K562 (cell line): ENCODE measurements at regions not wholly inside any gene's neighbourhood (a gene's known extent, or its start where the extent isn't known, plus 50 kb on each side); places are given as distances from the start of the nearest gene placed in this dataset.

Source experiments
- CTCF ChIP-seq, 3 experiments: IDR thresholded peaks in 2 of 3; conservative IDR thresholded peaks in 1 of 3; 2 replicates each; pipeline ENCODE4 v1.5.1; 2011 to 2012; ENCODE audit warnings: low read length in 3 of 3, mild to moderate bottlenecking in 3 of 3, control low read depth in 2 of 3, improper control_type of control experiment in 1 of 3, inconsistent platforms in 1 of 3, low read depth in 1 of 3, mixed read lengths in 1 of 3, moderate library complexity in 1 of 3; ENCODE audit not compliant: insufficient read depth in 2 of 3
- FOXM1 ChIP-seq, 2 experiments: fragments of 450-650 bp in 1 of 2; sonication (generic) in 1 of 2; formaldehyde crosslinking in 1 of 2; IDR thresholded peaks; 2 replicates each; pipeline versions ENCODE4 v1.6.1 to v1.9.0; 2017 to 2022; ENCODE audit warnings: low read depth in 2 of 2, mild to moderate bottlenecking in 2 of 2, missing genetic modification reagents in 1 of 2, moderate library complexity in 1 of 2
- NELFE ChIP-seq: IDR thresholded peaks from 2 replicates; pipeline ENCODE4 v1.6.1; 2011; ENCODE audit warnings: mild to moderate bottlenecking; ENCODE audit not compliant: insufficient read depth, insufficient read length
- PCBP2 ChIP-seq: fragments of 200-400 bp; formaldehyde crosslinking; IDR thresholded peaks from 2 replicates; pipeline ENCODE4 v1.6.1; 2018; ENCODE audit warnings: low read length, low read depth, mild to moderate bottlenecking, moderate library complexity; ENCODE audit not compliant: poor library complexity, severe bottlenecking
- PTRF ChIP-seq: fragments of 450-650 bp; IDR thresholded peaks from 2 replicates; pipeline ENCODE4 v1.6.1; 2016; ENCODE audit warnings: mild to moderate bottlenecking, missing genetic modification characterization, missing compliant biosample characterization
- SMAD3 ChIP-seq: fragments of 450-650 bp; formaldehyde crosslinking; conservative IDR thresholded peaks from 2 replicates; pipeline ENCODE4 v1.4.0; 2020; ENCODE audit warnings: mild to moderate bottlenecking
- TGIF2 ChIP-seq: sonication (generic); formaldehyde crosslinking; IDR thresholded peaks from 2 replicates; pipeline ENCODE4 v1.8.1; 2022; ENCODE audit warnings: mild to moderate bottlenecking, missing genetic modification reagents, moderate library complexity
- ZBTB8A ChIP-seq: fragments of 450-650 bp; IDR thresholded peaks from 2 replicates; pipeline ENCODE4 v1.6.1; 2018; ENCODE audit warnings: mild to moderate bottlenecking, moderate library complexity; ENCODE audit not compliant: partially characterized antibody
- ZNF318 ChIP-seq, 2 experiments: fragments of 450-650 bp; IDR thresholded peaks; 2 replicates each; pipeline ENCODE4 v1.6.1; 2016; ENCODE audit warnings: mild to moderate bottlenecking in 2 of 2, borderline replicate concordance in 1 of 2, low read depth in 1 of 2, moderate library complexity in 1 of 2
- ZNF584 ChIP-seq: fragments of 200-800 bp; sonication (Bioruptor generic); IDR thresholded peaks from 2 replicates; pipeline ENCODE4 v1.6.1; 2016; ENCODE audit warnings: low read depth, mild to moderate bottlenecking, missing genetic modification characterization, missing compliant biosample characterization

DNA sequence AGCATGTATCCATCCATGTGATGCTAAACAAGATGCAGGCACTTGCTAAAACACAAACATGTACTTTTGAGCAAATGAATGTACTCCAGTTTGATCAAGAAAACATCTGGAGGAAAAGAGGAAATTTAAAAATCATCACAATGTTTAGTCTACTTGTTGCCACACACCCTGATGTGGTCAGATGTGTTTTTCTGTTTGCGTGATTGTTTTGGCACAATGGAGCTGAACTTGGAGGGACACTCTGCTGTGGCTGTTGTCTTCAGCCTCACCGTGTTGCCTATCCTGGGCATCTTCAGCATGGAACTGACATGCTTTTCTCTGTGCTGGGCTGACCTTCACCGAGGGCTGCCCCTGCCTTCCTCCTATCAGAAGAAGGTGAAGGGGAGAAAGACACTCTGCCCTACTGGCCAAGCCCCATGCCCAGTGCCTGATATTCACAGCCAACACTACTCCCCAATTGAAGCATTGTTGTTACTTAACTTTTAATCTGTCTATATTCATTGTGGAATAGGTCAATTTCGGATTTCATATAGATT is 268.3 kb upstream of the IGFBP3 start (continued):
- TF ChIP-seq PTRF (tag) (no peak), TGIF2 (CRISPR knock-in tag) (no peak), CTCF (IDR thresholded peaks at IDR 0.05 in 2 of 3, conservative IDR thresholded peaks at IDR 0.05 in 1 of 3; ENCODE audit: insufficient read depth in 2 of 3, low read depth in 1 of 3, low read length in 3 of 3) (no peak), PCBP2 (no peak), ZNF318 (IDR thresholded peaks at IDR 0.05; ENCODE audit: borderline replicate concordance in 1 of 2, low read depth in 1 of 2) (no peak), ZNF584 (CRISPR knock-in tag) (no peak), NELFE (no peak), ZBTB8A (no peak), FOXM1 (IDR thresholded peaks at IDR 0.05; ENCODE audit: low read depth) (no peak), FOXM1 (CRISPR knock-in tag; IDR thresholded peaks at IDR 0.05; ENCODE audit: low read depth) (no peak), SMAD3 (CRISPR knock-in tag) (no peak)
